Mucosa of rectum (tissue), 2 donors: ENCODE measurements at regions not wholly inside any gene's neighbourhood (a gene's known extent, or its start where the extent isn't known, plus 50 kb on each side); places are given as distances from the start of the nearest gene placed in this dataset.
A peak's percentile ranks its signal among the peaks of the same experiment; 100 is the strongest.

Experiments used
- H3K27ac ChIP-seq, 2 donors: one replicate each; pipeline ENCODE4 v1.7.0; 2013; ENCODE audit warnings: inconsistent platforms in 2 of 2, low read depth in 2 of 2, low read length in 2 of 2
- H3K27me3 ChIP-seq, 2 donors: one replicate each; pipeline ENCODE4 v1.7.0; 2013; ENCODE audit warnings: low read length in 2 of 2; ENCODE audit not compliant: control insufficient read depth in 2 of 2, insufficient read depth in 2 of 2
- H3K36me3 ChIP-seq, 2 donors: one replicate each; pipeline ENCODE4 v1.7.0; 2013; ENCODE audit warnings: low read length in 2 of 2; ENCODE audit not compliant: control insufficient read depth in 2 of 2, insufficient read depth in 2 of 2
- H3K4me1 ChIP-seq, 2 donors: one replicate each; pipeline ENCODE4 v1.7.0; 2013; ENCODE audit warnings: low read length in 2 of 2, mild to moderate bottlenecking in 1 of 2; ENCODE audit not compliant: control insufficient read depth in 2 of 2, insufficient read depth in 2 of 2
- H3K4me3 ChIP-seq, 2 donors: one replicate each; pipeline ENCODE4 v1.7.0; 2013; ENCODE audit warnings: low read length in 2 of 2
- H3K9ac ChIP-seq, 2 donors: one replicate each; pipeline ENCODE4 v1.7.0; 2013; ENCODE audit warnings: low read length in 2 of 2, low read depth in 1 of 2, mild to moderate bottlenecking in 1 of 2
- H3K9me3 ChIP-seq, 2 donors: one replicate each; pipeline ENCODE4 v1.7.0; 2013; ENCODE audit warnings: low read length in 2 of 2; ENCODE audit not compliant: control insufficient read depth in 2 of 2
- donor health status: healthy.
- donor health status: Normal muscosa, but diverticular disease.

DNA sequence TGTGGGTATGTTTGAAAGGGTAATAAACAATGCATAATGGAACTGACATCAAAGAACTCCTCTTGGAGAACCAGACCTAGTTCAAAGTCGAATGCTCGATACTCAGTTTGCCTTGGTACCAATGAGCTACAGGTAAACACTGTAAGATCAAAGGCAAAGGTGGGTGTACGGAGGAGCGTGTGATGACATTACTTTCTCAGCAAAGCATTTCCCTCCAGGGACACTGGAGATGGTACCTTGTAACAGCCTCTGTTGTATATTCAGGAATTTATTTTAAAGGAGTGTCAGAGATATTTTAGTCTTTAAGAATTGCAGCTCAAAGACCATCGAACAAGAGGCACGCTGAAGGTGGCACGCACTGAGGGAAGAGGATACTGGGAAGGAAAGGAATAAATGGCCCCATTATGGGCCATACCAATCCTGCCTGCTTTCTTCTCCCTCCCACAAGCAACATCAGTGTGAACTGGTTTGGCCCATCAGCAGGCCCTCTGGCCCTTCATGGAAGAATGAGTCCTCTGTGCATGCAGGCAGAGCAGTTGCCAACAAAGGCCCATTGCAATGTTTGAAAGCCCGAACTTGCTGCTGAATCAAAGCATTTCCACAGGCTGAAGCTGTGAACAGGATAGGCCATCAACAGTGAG is 410.2 kb downstream of the ACTL7B start:
- no peak overlapping the region for H3K4me3 ChIP-seq
- H3K9ac ChIP-seq: no peak overlapping the region
- H3K4me1 ChIP-seq: no peaks in the 10 kb centered on the region
- peak overlapping the region; percentile 11 to 17 for H3K27ac ChIP-seq
- H3K27me3 ChIP-seq: no peaks in the 10 kb centered on the region
- no peaks in the 10 kb centered on the region for H3K36me3 ChIP-seq
- H3K9me3 ChIP-seq: no peaks in the 10 kb centered on the region

DNA sequence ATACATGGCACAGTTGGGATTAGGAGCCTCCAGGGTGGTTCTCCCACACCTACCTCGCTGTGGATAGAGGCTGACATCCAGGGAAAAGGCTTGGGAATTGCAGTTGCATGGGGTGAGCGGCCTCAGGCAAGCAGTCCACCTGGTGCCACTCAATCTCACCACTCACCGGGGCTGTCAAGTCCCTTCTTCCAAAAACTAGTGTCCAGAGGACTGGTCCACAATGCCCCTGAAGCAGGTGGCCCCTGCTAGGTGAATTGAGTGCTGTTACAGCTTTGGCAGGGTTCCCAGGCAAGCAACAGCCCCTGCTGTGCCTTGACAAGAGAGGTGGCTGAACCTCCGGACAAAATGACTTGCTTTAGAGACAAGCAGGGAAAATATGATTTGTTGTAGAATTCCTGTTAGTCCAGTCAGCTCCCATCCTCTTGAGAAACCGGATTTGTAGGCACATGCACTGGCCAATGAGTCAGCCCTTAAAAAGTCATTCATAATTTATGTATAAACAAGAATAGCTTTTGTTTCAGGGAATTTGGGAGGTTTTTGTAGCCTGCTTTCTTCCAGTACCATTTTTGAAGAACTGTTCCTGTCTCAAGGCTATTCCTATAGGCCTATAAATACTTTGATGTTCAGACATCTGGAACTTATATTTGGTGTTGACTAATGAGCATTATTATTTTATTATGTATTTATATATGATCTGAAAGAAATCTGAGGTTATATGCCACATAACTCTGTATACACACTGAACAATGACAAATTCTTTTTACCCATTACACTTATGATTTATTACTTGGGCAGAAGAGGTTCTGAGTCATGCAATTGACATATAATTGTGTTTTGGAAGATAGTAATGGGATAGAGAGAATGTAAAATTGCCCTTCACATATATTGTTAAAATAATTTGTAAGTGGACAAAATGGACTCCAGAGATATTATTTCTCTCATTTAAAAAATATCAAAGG is 411.1 kb downstream of the ACTL7B start:
- Histone ChIP-seq H3K27me3 (no peaks in the 10 kb centered on the region), H3K36me3 (no peaks in the 10 kb centered on the region), H3K4me3 (no peak overlapping the region), H3K9me3 (no peaks in the 10 kb centered on the region), H3K27ac (peak overlapping the region; percentile 16 to 52), H3K4me1 (no peaks in the 10 kb centered on the region), H3K9ac (no peak overlapping the region)

DNA sequence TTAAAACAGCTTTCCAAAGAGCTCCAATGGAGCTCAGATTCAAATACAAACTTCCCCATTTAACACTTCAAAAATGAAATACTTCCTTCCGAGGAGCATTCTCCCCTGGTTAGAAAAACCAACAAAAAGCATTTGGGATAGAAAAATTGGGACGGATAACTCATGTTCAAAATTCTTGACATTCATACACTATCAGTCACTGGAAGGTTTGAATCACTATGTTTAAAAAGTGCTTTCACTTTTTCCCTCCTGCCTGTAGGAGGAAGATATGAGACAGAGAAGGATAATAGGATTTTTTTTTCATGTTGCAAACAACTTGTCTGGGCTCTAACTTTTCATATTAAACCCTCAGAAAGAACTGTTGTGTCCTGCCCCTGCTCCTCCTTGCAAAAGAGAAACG is 412.0 kb downstream of the ACTL7B start:
- no peak overlapping the region for H3K27ac ChIP-seq
- no peak overlapping the region for H3K4me3 ChIP-seq
- no peaks in the 10 kb centered on the region for H3K36me3 ChIP-seq
- H3K9ac ChIP-seq: no peak overlapping the region
- no peaks in the 10 kb centered on the region for H3K4me1 ChIP-seq
- no peaks in the 10 kb centered on the region for H3K27me3 ChIP-seq
- no peaks in the 10 kb centered on the region for H3K9me3 ChIP-seq

DNA sequence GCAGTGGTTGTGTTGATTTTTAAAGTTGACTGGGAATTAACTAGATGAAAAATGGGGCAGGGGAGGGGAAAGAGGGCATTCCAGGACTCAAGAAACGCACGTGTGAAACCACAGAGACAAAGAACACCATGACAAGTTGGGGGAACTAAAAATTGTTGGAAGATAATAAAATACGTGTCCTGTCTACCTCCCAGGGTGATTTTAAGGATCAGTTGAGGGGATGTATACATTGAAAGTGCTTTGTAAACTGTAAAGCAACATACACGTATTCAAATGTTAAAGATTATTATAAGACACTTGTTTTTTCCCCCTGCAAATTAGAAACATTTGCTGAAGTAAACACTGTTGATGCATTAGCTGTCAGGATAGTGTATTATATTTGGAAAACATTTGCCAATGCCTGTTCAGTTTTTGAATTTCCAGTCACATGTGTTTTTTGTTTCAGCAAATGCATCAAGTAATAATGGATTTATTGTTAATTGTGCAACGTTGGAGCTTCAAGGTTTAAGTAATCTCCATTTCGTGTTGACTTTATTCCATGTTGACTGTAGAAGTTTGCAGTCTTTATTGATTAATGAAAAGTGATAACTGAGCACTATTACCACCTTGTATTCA is 412.7 kb downstream of the ACTL7B start:
- Histone ChIP-seq H3K36me3 (no peaks in the 10 kb centered on the region), H3K27ac (no peak overlapping the region), H3K27me3 (no peaks in the 10 kb centered on the region), H3K4me1 (no peaks in the 10 kb centered on the region), H3K9me3 (no peaks in the 10 kb centered on the region), H3K9ac (no peak overlapping the region), H3K4me3 (no peak overlapping the region)

DNA sequence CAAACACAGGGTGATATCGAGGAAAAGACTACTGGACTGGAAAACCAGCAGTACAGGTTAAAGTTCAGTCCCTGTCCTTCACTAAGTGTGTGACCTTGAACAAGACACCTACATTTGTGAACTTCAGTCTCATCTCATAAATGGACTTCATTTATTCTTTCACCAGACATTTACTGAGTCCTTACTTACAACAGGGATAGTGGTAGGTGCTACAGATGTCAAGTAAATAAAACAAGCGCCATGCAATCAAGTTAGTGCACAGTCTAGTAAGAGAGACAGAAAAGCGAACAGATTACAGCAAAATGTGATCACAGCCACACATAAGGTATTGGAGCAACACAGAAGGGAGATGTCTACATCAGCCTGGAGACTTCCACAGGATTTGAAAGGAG is 413.2 kb downstream of the ACTL7B start:
- H3K27me3 ChIP-seq: no peaks in the 10 kb centered on the region

DNA sequence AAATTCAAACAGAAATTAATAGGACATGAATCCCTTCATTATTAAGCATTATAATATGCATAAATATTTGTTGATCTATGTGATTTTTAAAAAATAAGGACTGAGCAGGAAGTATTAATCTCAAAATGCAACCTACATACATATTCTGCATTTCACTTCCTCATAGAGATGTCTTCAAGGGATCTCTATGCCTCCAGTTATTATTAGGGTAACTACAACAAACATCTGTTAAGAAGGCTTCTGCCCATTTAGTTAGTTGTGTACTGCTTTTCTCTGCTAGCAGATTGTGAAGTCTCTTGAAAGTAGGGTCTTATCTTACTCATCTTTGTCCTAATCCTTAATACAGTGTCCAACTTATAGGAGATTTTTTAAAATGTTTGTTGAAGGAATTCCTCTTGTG is 414.1 kb downstream of the ACTL7B start:
- Histone ChIP-seq H3K27me3 (no peaks in the 10 kb centered on the region), H3K9ac (no peak overlapping the region), H3K9me3 (no peaks in the 10 kb centered on the region), H3K4me1 (no peaks in the 10 kb centered on the region), H3K4me3 (no peak overlapping the region), H3K36me3 (no peaks in the 10 kb centered on the region), H3K27ac (no peak overlapping the region)

More for the DNA sequence above, 413.2 kb downstream of the ACTL7B start:
- Histone ChIP-seq H3K9ac (no peak overlapping the region), H3K9me3 (no peaks in the 10 kb centered on the region), H3K36me3 (no peaks in the 10 kb centered on the region), H3K4me1 (no peaks in the 10 kb centered on the region), H3K27ac (no peak overlapping the region), H3K4me3 (no peak overlapping the region)

DNA sequence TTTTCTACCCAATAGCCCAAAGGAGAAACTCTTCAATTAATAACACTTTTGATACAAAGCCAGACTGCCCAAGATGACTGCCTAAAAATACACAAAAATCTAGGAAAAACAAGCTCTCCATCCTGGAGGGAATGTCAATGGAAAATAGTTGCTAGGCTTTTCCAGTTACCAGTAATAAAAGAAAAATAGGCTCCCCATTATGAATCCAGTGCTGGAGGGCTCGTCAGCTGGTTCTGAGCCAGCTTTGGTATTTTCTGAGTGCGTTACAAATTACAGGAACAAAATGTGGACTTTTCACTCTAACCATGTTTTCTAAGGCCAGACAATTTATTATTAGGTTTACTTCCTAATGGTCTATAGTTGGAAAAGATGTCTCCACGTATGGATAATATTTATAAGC is 414.5 kb downstream of the ACTL7B start:
- H3K36me3 ChIP-seq: no peaks in the 10 kb centered on the region
- H3K4me3 ChIP-seq: no peak overlapping the region
- H3K9me3 ChIP-seq: no peaks in the 10 kb centered on the region
- no peaks in the 10 kb centered on the region for H3K27me3 ChIP-seq
- no peaks in the 10 kb centered on the region for H3K4me1 ChIP-seq
- no peak overlapping the region for H3K9ac ChIP-seq
- no peak overlapping the region for H3K27ac ChIP-seq

DNA sequence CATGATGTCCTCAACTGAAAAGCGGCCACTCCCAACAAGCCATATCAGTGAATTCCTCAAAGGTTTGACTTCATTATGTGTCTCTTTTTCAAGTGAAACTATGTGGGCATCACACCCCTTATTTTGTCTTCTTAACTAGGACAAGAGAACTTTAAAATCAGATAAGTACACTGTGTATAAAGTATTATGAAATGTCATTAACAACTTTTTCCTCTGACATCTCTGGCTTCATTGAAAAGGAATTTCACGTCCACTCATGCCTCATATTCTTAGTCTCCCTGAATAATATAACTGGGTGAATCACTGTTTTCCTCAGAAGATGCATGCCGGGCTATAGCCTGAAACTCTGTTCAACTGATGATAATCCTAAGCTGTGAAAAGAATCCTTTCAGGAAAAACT is 415.8 kb downstream of the ACTL7B start:
- no peak overlapping the region for H3K27ac ChIP-seq
- no peaks in the 10 kb centered on the region for H3K4me1 ChIP-seq
- no peaks in the 10 kb centered on the region for H3K36me3 ChIP-seq

DNA sequence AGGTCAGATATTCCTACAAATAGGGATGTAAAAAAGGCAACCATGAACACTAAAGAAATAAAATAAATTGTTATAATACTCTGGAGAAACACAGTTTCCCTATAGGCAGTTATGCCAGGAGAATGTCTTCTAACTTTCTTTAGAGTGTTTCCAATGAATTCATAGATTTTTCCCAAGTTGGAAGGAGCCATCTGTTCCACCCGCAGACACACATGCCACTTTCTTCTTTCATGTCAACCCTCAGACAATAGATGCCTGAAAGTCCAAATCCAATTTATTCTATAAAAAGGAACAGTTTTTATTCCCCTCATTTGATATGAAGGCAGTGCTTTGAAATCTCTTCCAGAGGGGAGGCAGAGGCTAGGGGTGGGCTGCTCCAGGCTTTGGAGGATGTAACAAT is 418.1 kb downstream of the ACTL7B start:
- H3K4me1 ChIP-seq: no peaks in the 10 kb centered on the region
- H3K27me3 ChIP-seq: no peaks in the 10 kb centered on the region
- H3K4me3 ChIP-seq: no peak overlapping the region
- H3K9me3 ChIP-seq: no peaks in the 10 kb centered on the region
- no peaks in the 10 kb centered on the region for H3K36me3 ChIP-seq
- no peak overlapping the region for H3K9ac ChIP-seq
- no peak overlapping the region for H3K27ac ChIP-seq

More for the DNA sequence above, 415.8 kb downstream of the ACTL7B start:
- Histone ChIP-seq H3K9ac (no peak overlapping the region), H3K27me3 (no peaks in the 10 kb centered on the region), H3K9me3 (no peaks in the 10 kb centered on the region), H3K4me3 (no peak overlapping the region)

DNA sequence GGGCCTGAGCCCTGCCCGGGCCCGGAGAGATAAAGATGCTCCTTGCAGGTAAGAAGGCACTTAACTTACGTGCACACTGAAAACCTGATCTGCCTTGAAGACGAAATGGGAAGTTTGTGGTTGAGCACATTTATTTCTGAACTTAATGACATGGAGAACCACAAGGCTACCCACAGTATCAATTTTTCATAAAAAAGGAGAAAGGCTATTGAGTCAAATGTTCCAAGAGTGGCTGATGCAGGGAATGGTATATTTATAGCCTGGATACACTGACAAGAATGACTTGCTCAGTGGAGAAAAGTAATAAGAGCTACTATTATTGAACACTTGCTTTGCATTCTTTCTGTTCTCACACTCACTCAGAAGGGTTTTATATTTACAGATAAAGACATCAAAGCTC is 419.3 kb downstream of the ACTL7B start:
- H3K9ac ChIP-seq: no peak overlapping the region
- no peaks in the 10 kb centered on the region for H3K27me3 ChIP-seq
- H3K36me3 ChIP-seq: no peaks in the 10 kb centered on the region
- H3K9me3 ChIP-seq: no peaks in the 10 kb centered on the region
- H3K27ac ChIP-seq: no peak overlapping the region
- H3K4me1 ChIP-seq: no peaks in the 10 kb centered on the region
- H3K4me3 ChIP-seq: no peak overlapping the region
